ENCODE measurements at regions not wholly inside any gene's neighbourhood (a gene's known extent, or its start where the extent isn't known, plus 50 kb on each side); places are given as distances from the start of the nearest gene placed in this dataset.

DNA sequence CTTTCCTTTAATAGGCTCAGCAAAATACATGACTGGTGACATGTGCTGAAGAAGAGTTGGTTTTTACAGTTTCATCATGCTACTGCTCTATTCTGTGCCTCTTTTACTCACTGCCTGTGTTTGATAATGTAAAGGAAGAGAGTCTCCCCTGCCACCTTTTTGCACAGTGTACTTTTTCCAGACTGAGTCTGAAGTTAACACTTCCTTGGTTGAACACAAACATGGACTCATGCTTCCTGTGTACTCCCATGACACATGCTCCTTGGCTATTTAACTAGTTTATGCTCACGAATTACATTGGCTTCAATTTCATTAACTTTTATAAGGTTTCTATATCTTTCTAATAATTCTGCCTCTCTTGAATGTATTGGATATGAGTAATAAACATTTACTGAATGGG, 396.1 kb downstream of the VGLL3 start:
- ChIA-PET CTCF (no interaction called here), POLR2A (no interaction called here)
- DNase-seq (no peak), ATAC-seq (no peak)
- no peak overlapping the region for H3K27ac Mint-ChIP-seq
- H3K4me1 Mint-ChIP-seq (ENCODE audit: low read depth): no peaks in the 10 kb centered on the region
- no peak overlapping the region for H3K4me3 Mint-ChIP-seq
- peaks cover 4% of the 10 kb centered on the region for H3K9me3 Mint-ChIP-seq (ENCODE audit: insufficient read depth)
- H3K27me3 Mint-ChIP-seq (ENCODE audit: low read depth): no peaks in the 10 kb centered on the region
- no peaks in the 10 kb centered on the region for H3K36me3 Mint-ChIP-seq (ENCODE audit: low read depth)

DNA sequence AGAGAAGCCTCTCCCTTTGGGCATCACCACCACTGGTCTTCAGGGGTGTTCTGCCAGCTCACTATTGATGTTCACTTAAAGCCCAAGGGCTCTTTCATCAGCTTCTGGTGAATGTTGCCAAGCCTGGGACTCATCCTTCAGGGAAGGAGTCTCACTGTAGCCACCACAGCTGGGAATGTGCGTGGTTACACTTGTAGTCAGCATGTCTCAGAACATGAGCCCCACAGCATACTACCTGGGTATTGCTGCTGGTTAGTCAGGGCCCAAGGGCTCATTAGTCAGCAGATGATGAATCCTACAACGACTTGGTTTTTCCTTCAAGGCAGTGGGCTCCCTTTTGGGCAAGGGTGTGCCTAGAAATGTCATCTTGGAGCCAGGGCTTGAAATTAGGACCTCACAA, 412.9 kb downstream of the VGLL3 start:
- ATAC-seq (no peak), DNase-seq (no peak)
- Mint-ChIP-seq H3K27ac (no peak overlapping the region), H3K27me3 (ENCODE audit: low read depth) (no peaks in the 10 kb centered on the region), H3K36me3 (ENCODE audit: low read depth) (no peaks in the 10 kb centered on the region), H3K4me3 (no peak overlapping the region), H3K9me3 (ENCODE audit: insufficient read depth) (peaks cover 6% of the 10 kb centered on the region), H3K4me1 (ENCODE audit: low read depth) (no peaks in the 10 kb centered on the region)
- ChIA-PET CTCF (no interaction called here), POLR2A (no interaction called here)

DNA sequence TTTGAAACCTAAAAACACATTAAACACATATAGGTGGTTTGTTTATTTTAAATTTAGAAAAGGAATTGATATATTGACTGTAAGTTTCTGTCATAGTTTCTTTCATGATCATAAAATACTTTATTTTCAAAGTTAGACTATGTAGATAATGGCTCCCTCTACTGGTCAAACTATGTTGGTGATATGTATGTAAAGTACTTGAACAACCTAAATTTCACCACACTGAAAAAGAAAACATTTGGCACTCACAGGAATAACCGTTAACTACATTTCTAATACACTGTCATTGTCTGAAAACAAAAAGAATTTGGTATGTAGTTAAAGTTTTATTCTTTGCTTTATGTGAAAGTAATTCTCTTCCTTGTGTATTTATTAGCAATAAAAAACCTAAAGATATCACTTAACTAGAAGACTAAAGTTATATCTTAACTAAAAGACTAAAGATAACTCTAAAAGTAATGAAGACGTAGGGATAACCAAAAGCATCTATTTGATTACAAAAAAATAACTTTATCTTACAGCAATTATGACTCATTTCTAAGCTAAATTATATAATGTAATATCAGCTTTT, 427.5 kb downstream of the VGLL3 start:
- no peaks in the 10 kb centered on the region for H3K36me3 Mint-ChIP-seq (ENCODE audit: low read depth)
- H3K4me1 Mint-ChIP-seq (ENCODE audit: low read depth): no peaks in the 10 kb centered on the region
- no peak overlapping the region for H3K27ac Mint-ChIP-seq
- no peak overlapping the region for H3K4me3 Mint-ChIP-seq
- no peak for ATAC-seq
- H3K27me3 Mint-ChIP-seq (ENCODE audit: low read depth): no peaks in the 10 kb centered on the region
- DNase-seq: no peak
- ChIA-PET POLR2A (no interaction called here), CTCF (no interaction called here)
- H3K9me3 Mint-ChIP-seq (ENCODE audit: insufficient read depth): no peaks in the 10 kb centered on the region

DNA sequence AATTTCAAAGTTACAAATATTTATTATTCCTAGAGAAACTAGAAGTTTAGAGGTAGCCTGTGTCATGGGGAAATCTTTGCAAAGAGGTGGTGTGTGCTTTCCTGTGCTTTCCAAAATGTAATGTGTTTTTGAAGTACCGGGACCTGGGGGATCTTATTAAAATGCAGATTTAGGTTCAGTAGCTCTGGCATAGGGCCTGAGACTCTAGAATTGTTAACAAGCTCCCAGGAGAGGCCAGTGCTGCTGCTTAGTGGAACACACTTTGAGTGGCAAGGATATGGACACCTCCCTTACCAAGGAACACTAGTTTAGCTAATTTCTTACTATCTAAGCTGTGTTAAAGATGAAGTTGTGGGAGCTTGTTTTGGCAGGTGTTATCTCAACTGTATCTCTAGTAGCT, 428.9 kb downstream of the VGLL3 start:
- H3K36me3 Mint-ChIP-seq (ENCODE audit: low read depth): no peaks in the 10 kb centered on the region
- no peak for DNase-seq
- no peaks in the 10 kb centered on the region for H3K9me3 Mint-ChIP-seq (ENCODE audit: insufficient read depth)
- ChIA-PET CTCF (no interaction called here), POLR2A (no interaction called here)
- no peak for ATAC-seq
- no peak overlapping the region for H3K4me3 Mint-ChIP-seq
- H3K4me1 Mint-ChIP-seq (ENCODE audit: low read depth): no peaks in the 10 kb centered on the region
- H3K27me3 Mint-ChIP-seq (ENCODE audit: low read depth): no peaks in the 10 kb centered on the region
- no peak overlapping the region for H3K27ac Mint-ChIP-seq

DNA sequence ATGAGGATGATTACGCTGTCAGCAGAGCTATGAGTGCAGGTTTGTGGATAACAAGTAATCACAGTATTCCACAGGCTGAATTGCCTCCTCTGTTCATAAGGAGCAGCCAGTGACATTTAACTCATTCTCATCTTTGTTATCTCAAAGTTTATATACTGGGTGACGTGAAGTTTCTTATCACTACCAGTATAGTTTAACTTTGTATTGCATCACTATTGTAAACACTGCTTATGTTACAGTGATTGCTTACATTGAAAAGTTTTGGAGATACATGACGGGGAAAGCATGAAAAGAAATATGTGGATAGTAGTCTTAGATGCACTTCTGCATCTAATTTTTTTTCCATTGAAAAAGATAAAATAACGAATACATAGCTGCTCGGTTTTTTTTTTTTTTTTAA, 429.7 kb downstream of the VGLL3 start:
- ChIA-PET CTCF (no interaction called here), POLR2A (no interaction called here)
- Mint-ChIP-seq H3K27me3 (ENCODE audit: low read depth) (no peaks in the 10 kb centered on the region), H3K36me3 (ENCODE audit: low read depth) (no peaks in the 10 kb centered on the region), H3K27ac (no peak overlapping the region), H3K9me3 (ENCODE audit: insufficient read depth) (no peaks in the 10 kb centered on the region), H3K4me3 (no peak overlapping the region), H3K4me1 (ENCODE audit: low read depth) (no peaks in the 10 kb centered on the region)
- DNase-seq (no peak), ATAC-seq (no peak)

DNA sequence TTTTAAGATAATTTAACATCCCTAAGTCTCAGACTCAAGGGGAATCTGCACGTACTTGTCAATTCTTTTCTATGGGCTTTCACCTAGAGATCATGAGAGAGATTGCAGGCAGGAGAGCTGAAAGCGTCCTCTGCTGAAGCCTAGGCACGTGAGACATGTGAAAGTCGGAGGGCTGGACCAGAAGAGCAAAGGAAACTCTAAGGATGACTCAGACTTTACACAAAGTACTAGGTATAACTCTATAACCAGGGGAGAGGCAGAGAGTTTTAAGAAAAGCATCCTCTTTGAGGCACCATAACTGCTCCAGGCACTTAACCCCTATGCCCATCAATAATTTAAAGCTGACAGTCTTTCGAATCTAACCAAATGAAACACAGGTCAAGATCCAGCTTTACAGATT, 436.6 kb downstream of the VGLL3 start:
- no peak overlapping the region for H3K27ac Mint-ChIP-seq
- no peak overlapping the region for H3K4me3 Mint-ChIP-seq
- H3K36me3 Mint-ChIP-seq (ENCODE audit: low read depth): no peaks in the 10 kb centered on the region
- H3K27me3 Mint-ChIP-seq (ENCODE audit: low read depth): no peaks in the 10 kb centered on the region
- no peaks in the 10 kb centered on the region for H3K4me1 Mint-ChIP-seq (ENCODE audit: low read depth)
- ChIA-PET CTCF (no interaction called here), POLR2A (no interaction called here)
- DNase-seq (no peak), ATAC-seq (no peak)
- no peaks in the 10 kb centered on the region for H3K9me3 Mint-ChIP-seq (ENCODE audit: insufficient read depth)

DNA sequence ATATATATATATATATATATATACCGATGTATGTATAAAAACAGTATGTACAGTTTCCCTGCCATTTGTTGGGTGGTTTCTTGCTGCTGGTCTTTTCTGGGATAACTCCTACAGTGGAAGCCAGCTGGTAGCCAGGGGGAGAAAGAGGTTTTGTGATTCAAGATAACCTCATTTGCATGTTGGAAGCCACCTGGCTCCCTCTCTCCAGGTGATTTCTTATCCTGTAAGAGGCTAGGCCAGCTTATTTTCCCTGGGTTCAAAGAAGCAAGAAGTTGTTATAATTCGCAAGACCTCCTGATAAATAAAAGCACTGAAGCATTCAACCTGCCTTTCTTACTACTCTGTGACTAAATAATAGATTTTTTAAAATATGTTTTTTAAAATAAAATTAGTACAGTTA, 443.3 kb downstream of the VGLL3 start:
- ATAC-seq (no peak), DNase-seq (no peak)
- no peaks in the 10 kb centered on the region for H3K27me3 Mint-ChIP-seq (ENCODE audit: low read depth)
- no peaks in the 10 kb centered on the region for H3K4me1 Mint-ChIP-seq (ENCODE audit: low read depth)
- H3K36me3 Mint-ChIP-seq (ENCODE audit: low read depth): no peaks in the 10 kb centered on the region
- CTCF ChIA-PET: no interaction called here
- POLR2A ChIA-PET: no interaction called here
- no peaks in the 10 kb centered on the region for H3K9me3 Mint-ChIP-seq (ENCODE audit: insufficient read depth)
- H3K27ac Mint-ChIP-seq: no peak overlapping the region
- no peak overlapping the region for H3K4me3 Mint-ChIP-seq

DNA sequence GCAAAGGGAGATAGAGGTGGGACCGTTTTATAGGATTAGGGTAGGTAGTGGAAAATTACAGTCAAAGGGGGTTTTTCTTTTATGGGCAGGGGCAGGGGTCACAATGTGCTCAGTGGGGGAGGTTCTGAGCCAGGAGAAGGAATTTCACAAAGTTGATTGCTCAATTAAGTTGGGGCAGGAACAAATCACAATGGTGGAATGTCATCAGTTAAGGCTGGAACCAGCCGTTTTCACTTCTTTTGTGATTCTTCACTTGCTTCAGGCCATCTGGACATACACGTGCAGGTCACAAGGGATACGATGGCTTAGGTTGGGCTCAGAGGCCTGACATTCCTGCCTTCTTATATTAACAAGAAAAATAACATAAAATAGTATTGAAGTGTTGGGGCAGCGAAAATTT, 453.8 kb downstream of the VGLL3 start:
- H3K27me3 Mint-ChIP-seq (ENCODE audit: low read depth): no peaks in the 10 kb centered on the region
- H3K9me3 Mint-ChIP-seq (ENCODE audit: insufficient read depth): peaks cover 5% of the 10 kb centered on the region
- H3K27ac Mint-ChIP-seq: no peak overlapping the region
- ATAC-seq (no peak), DNase-seq (no peak)
- H3K36me3 Mint-ChIP-seq (ENCODE audit: low read depth): no peaks in the 10 kb centered on the region
- no peaks in the 10 kb centered on the region for H3K4me1 Mint-ChIP-seq (ENCODE audit: low read depth)
- POLR2A ChIA-PET: no interaction called here
- H3K4me3 Mint-ChIP-seq: no peak overlapping the region
- CTCF ChIA-PET: no interaction called here

DNA sequence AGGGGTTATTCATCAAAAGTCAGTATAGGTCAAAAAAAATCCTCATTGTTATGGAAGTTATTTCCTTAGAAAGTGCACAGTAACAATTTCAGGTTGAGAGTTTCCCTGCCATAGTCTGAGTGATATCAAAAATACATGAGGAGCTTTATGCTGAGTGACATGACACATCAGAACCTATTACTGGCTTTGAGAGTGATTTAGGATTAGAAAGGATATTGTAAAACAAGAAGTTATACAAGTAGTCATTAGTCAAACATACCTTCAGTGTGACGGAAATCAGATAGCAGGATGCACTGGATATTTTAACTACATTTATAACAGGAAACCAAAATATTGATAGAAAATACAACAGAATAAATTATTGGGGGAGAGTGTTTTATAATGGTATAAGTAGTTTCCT, 471.1 kb downstream of the VGLL3 start:
- Mint-ChIP-seq H3K36me3 (ENCODE audit: low read depth) (no peaks in the 10 kb centered on the region), H3K4me3 (no peak overlapping the region), H3K27me3 (ENCODE audit: low read depth) (no peaks in the 10 kb centered on the region), H3K9me3 (ENCODE audit: insufficient read depth) (no peaks in the 10 kb centered on the region), H3K27ac (no peak overlapping the region), H3K4me1 (ENCODE audit: low read depth) (no peaks in the 10 kb centered on the region)
- ATAC-seq: no peak
- no peak for DNase-seq
- ChIA-PET POLR2A (no interaction called here), CTCF (no interaction called here)

DNA sequence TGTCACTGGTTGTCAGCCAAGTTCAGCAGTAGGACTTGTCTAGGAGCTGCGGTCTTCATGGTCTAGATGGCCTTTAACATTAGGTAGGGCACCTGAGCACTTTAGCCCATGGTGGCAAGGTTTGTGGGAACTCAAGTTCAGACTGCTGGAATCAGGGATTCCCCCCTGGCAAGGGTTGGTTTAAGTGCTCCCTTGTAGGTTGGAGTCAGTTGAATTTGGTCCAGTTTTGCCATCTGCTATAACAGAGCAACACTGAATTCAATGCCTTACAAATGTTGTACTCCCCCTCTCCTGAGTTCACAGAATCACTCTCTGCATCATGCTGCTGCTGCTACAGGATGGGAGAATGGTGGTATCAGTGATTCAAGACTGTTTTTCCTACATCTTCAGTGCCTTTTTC, 509.3 kb downstream of the VGLL3 start:
- no peak for DNase-seq
- H3K27ac Mint-ChIP-seq: no peak overlapping the region
- ChIA-PET CTCF (no interaction called here), POLR2A (no interaction called here)
- ATAC-seq: no peak
- H3K4me1 Mint-ChIP-seq (ENCODE audit: low read depth): no peaks in the 10 kb centered on the region
- no peaks in the 10 kb centered on the region for H3K9me3 Mint-ChIP-seq (ENCODE audit: insufficient read depth)
- H3K27me3 Mint-ChIP-seq (ENCODE audit: low read depth): no peaks in the 10 kb centered on the region
- no peak overlapping the region for H3K4me3 Mint-ChIP-seq
- H3K36me3 Mint-ChIP-seq (ENCODE audit: low read depth): no peaks in the 10 kb centered on the region

DNA sequence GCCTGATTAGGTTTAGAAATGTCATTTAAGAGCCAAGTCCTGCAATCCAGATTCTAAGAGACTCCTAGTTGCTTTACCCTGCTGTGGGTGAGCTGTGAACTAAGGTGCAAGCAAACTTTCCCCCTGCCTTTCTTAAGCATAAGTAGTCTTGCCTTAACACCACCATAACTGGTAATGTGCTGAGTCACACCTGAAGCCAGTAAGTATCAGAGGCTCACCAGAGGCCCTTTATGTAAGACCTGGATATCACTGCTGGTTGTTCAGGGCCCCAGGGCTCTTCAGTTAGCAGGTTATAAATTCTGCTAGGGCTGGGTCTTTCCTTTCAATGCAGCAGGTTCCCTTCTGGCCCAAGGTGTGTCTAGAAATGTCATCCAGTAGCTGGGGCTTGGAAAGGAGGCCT, 509.9 kb downstream of the VGLL3 start:
- CTCF ChIA-PET: no interaction called here
- Mint-ChIP-seq H3K27me3 (ENCODE audit: low read depth) (no peaks in the 10 kb centered on the region), H3K4me3 (no peak overlapping the region), H3K36me3 (ENCODE audit: low read depth) (no peaks in the 10 kb centered on the region), H3K27ac (no peak overlapping the region), H3K9me3 (ENCODE audit: insufficient read depth) (no peaks in the 10 kb centered on the region), H3K4me1 (ENCODE audit: low read depth) (no peaks in the 10 kb centered on the region)
- POLR2A ChIA-PET: no interaction called here
- no peak for DNase-seq
- ATAC-seq: no peak

DNA sequence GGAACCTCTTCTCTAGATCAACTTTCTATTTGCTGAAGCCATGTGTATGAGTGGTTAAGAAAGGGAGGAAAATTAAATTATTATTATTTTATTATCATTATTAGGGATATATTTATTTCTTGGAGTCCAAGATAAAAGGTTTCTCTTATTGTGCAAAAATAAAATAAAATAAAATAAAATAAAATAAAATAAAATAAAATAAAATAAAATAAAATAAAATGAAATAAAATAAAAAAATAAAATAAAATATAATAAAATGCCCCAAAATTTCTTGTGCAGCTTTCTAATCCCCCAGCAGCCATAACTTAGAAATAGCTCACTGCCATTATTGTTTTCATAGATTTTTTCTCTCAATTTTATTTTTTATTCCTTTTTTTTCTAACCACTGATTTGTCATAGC, 526.8 kb downstream of the VGLL3 start:
- Mint-ChIP-seq H3K27ac (no peak overlapping the region), H3K9me3 (ENCODE audit: insufficient read depth) (peaks cover 5% of the 10 kb centered on the region), H3K27me3 (ENCODE audit: low read depth) (no peaks in the 10 kb centered on the region), H3K36me3 (ENCODE audit: low read depth) (no peaks in the 10 kb centered on the region), H3K4me3 (no peak overlapping the region), H3K4me1 (ENCODE audit: low read depth) (no peaks in the 10 kb centered on the region)
- no peak for ATAC-seq
- no peak for DNase-seq
- CTCF ChIA-PET: no interaction called here
- POLR2A ChIA-PET: no interaction called here

DNA sequence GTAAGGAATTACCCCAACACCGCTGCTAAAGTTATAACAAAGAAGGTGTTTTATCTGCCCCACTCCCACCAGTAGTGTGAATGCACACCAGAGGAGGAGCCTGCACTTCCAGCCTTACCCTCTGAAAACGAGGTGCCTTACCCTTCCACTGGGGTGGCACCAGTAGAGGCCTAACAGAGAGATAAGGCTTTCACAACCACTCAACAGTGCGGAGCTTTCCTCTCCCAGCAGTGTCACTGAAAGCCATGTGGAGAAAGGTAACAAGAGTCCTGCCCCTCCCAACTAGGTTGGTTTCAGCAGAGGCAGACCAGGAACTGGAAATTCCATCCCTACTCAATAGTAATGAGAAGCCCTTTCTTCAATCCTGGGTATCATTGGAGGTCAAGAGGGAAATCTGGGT, 539.2 kb downstream of the VGLL3 start:
- Mint-ChIP-seq H3K27ac (no peak overlapping the region), H3K27me3 (ENCODE audit: low read depth) (no peaks in the 10 kb centered on the region), H3K4me3 (no peak overlapping the region), H3K9me3 (ENCODE audit: insufficient read depth) (peaks cover 12% of the 10 kb centered on the region), H3K4me1 (ENCODE audit: low read depth) (no peaks in the 10 kb centered on the region), H3K36me3 (ENCODE audit: low read depth) (no peaks in the 10 kb centered on the region)
- ATAC-seq (no peak), DNase-seq (no peak)
- ChIA-PET POLR2A (no interaction called here), CTCF (no interaction called here)
